H1 (cell line): ENCODE measurements at regions not wholly inside any gene's neighbourhood (a gene's known extent, or its start where the extent isn't known, plus 50 kb on each side); places are given as distances from the start of the nearest gene placed in this dataset.

ENCODE experiments used
- CTCF ChIA-PET: fragments of 300-600 bp; sonication (Branson Sonifier 250); formaldehyde crosslinking; loops from one replicate; lab custom pipeline; 2021; ENCODE audit not compliant: partially characterized antibody; lab: Charles Lee
- POLR2A ChIA-PET: fragments of 300-600 bp; sonication (Branson Sonifier 250); formaldehyde crosslinking; loops from one replicate; lab custom pipeline; 2021; ENCODE audit warnings: inconsistent platforms; ENCODE audit not compliant: partially characterized antibody; lab: Charles Lee
- DNase-seq, 2 experiments: peaks; one replicate each; pipeline versions ENCODE4 v3.0.0 to v3.0.0-alpha.2; 2010 to 2022; ENCODE audit warnings: low spot score in 2 of 2, low read depth in 1 of 2, mixed read lengths in 1 of 2
- FAIRE-seq: peaks from 2 replicates; lab custom pipeline; 2011; peaks lifted over from hg19 to GRCh38; lab: Jason Lieb, UNC
- H2AFZ ChIP-seq: 2 replicates; pipeline ENCODE4 v1.8.1; 2012; ENCODE audit warnings: low read length, inconsistent platforms
- H2AK5ac ChIP-seq: 2 replicates; pipeline ENCODE4 v1.6.1; 2013; ENCODE audit warnings: low read depth, low read length
- H2BK120ac ChIP-seq: replicated peaks from 2 replicates; pipeline ENCODE3; 2013; ENCODE audit warnings: low read depth, low read length, inconsistent platforms
- H2BK12ac ChIP-seq: 2 replicates; pipeline ENCODE4 v1.6.1; 2013; ENCODE audit warnings: low read depth, low read length
- H2BK15ac ChIP-seq: 2 replicates; pipeline ENCODE4 v1.6.1; 2013; ENCODE audit warnings: low read length
- H2BK20ac ChIP-seq: 2 replicates; pipeline ENCODE4 v1.6.1; 2013; ENCODE audit warnings: low read length
- H2BK5ac ChIP-seq: 2 replicates; pipeline ENCODE4 v1.6.1; 2013; ENCODE audit warnings: low read depth, low read length
- H3K14ac ChIP-seq: 2 replicates; pipeline ENCODE4 v1.6.1; 2013; ENCODE audit warnings: inconsistent platforms; ENCODE audit not compliant: insufficient read length
- H3K18ac ChIP-seq: 2 replicates; pipeline ENCODE4 v1.6.1; 2013; ENCODE audit warnings: low read length; ENCODE audit errors: extremely low read depth
- H3K23ac ChIP-seq: 2 replicates; pipeline ENCODE4 v1.6.1; 2013; ENCODE audit warnings: inconsistent platforms; ENCODE audit not compliant: insufficient read length
- H3K23me2 ChIP-seq: 2 replicates; pipeline ENCODE4 v1.6.1; 2013; ENCODE audit warnings: low read depth, low read length
- H3K27ac ChIP-seq: 2 replicates; pipeline ENCODE4 v1.6.1; 2011; ENCODE audit warnings: low read depth, low read length, inconsistent platforms
- H3K27me3 ChIP-seq, 4 experiments: replicated peaks in 1 of 4; 1 replicate in 1 of 4; 2 replicates in 3 of 4; pipeline versions ENCODE4 v1.6.1 to v1.8.1; 2011 to 2013; ENCODE audit warnings: low read length in 3 of 4, mild to moderate bottlenecking in 3 of 4, inconsistent platforms in 2 of 4, mixed read lengths in 2 of 4, moderate library complexity in 1 of 4; ENCODE audit not compliant: control insufficient read depth in 3 of 4, insufficient read depth in 3 of 4; ENCODE audit errors: extremely low read depth in 1 of 4
- H3K36me3 ChIP-seq, 4 experiments: 2 replicates each; pipeline versions ENCODE4 v1.6.1 to v1.8.1; 2011 to 2013; ENCODE audit warnings: mild to moderate bottlenecking in 4 of 4, low read length in 3 of 4, moderate library complexity in 2 of 4, control low read depth in 1 of 4, inconsistent platforms in 1 of 4; ENCODE audit not compliant: insufficient read depth in 4 of 4, control insufficient read depth in 2 of 4
- H3K4ac ChIP-seq: replicated peaks from 2 replicates; pipeline ENCODE3; 2013; ENCODE audit warnings: low read length, low read depth, mixed read lengths, inconsistent platforms; ENCODE audit not compliant: insufficient read length
- H3K4me1 ChIP-seq, 4 experiments: replicated peaks in 1 of 4; 1 replicate in 1 of 4; 2 replicates in 3 of 4; pipeline versions ENCODE4 v1.6.1 to v1.8.1; 2011 to 2013; ENCODE audit warnings: low read length in 3 of 4, inconsistent platforms in 2 of 4, mixed read lengths in 1 of 4; ENCODE audit not compliant: insufficient read depth in 4 of 4, control insufficient read depth in 3 of 4
- H3K4me2 ChIP-seq, 2 experiments: 2 replicates each; pipeline versions ENCODE4 v1.6.1 to v1.8.1; 2011 to 2013; ENCODE audit warnings: low read depth in 2 of 2, low read length in 2 of 2, control low read depth in 1 of 2, inconsistent platforms in 1 of 2, mild to moderate bottlenecking in 1 of 2; ENCODE audit not compliant: insufficient read depth in 1 of 2
- H3K4me3 ChIP-seq, 4 experiments: fragments of 200-600, 300-600 bp in 1 of 4; sonication (generic), shearing (Covaris generic), sonication (Bioruptor Twin) in 1 of 4; 2 replicates each; pipeline versions ENCODE4 v1.5.1 to v1.8.1; 2011 to 2016; ENCODE audit warnings: low read length in 4 of 4, low read depth in 3 of 4, control low read depth in 2 of 4, inconsistent platforms in 2 of 4, mild to moderate bottlenecking in 2 of 4, mixed read lengths in 1 of 4, moderate library complexity in 1 of 4; ENCODE audit not compliant: insufficient read depth in 2 of 4; ENCODE audit errors: extremely low read depth in 1 of 4
- H3K56ac ChIP-seq: replicated peaks from 2 replicates; pipeline ENCODE3; 2013; ENCODE audit warnings: low read depth, mild to moderate bottlenecking, mixed read lengths, low read length, inconsistent platforms; ENCODE audit not compliant: insufficient read length
- H3K79me1 ChIP-seq: 2 replicates; pipeline ENCODE4 v1.6.1; 2013; ENCODE audit warnings: low read depth, low read length, control low read depth
- H3K79me2 ChIP-seq, 2 experiments: 2 replicates each; pipeline versions ENCODE4 v1.6.1 to v1.8.1; 2012 to 2013; ENCODE audit warnings: low read length in 2 of 2, mild to moderate bottlenecking in 2 of 2, inconsistent platforms in 1 of 2; ENCODE audit not compliant: insufficient read depth in 2 of 2, control insufficient read depth in 1 of 2
- H3K9ac ChIP-seq, 4 experiments: replicated peaks in 1 of 4; 1 replicate in 1 of 4; 2 replicates in 3 of 4; pipeline versions ENCODE4 v1.6.1 to v1.8.1; 2011 to 2013; ENCODE audit warnings: low read depth in 3 of 4, low read length in 3 of 4, control low read depth in 2 of 4, mild to moderate bottlenecking in 2 of 4, moderate library complexity in 2 of 4, inconsistent platforms in 1 of 4; ENCODE audit errors: extremely low read depth in 1 of 4
- H3K9me3 ChIP-seq, 2 experiments: 2 replicates each; pipeline versions ENCODE4 v1.6.1 to v1.8.1; 2012 to 2013; ENCODE audit warnings: mild to moderate bottlenecking in 2 of 2, moderate library complexity in 2 of 2, control low read depth in 1 of 2, inconsistent platforms in 1 of 2, low read depth in 1 of 2, low read length in 1 of 2, mixed read lengths in 1 of 2; ENCODE audit not compliant: insufficient read depth in 2 of 2
- H4K20me1 ChIP-seq, 2 experiments: replicated peaks in 1 of 2; 2 replicates each; pipeline versions ENCODE3 to v1.8.1; 2011 to 2013; ENCODE audit warnings: inconsistent platforms in 2 of 2, low read length in 2 of 2, mild to moderate bottlenecking in 1 of 2; ENCODE audit not compliant: insufficient read depth in 2 of 2, control insufficient read depth in 1 of 2
- H4K5ac ChIP-seq: 2 replicates; pipeline ENCODE4 v1.6.1; 2013; ENCODE audit warnings: low read length, low read depth, mixed read lengths, inconsistent platforms; ENCODE audit not compliant: insufficient read length
- H4K8ac ChIP-seq: 2 replicates; pipeline ENCODE4 v1.8.0; 2013; ENCODE audit warnings: mild to moderate bottlenecking, moderate library complexity, low read length, inconsistent platforms; ENCODE audit not compliant: insufficient read depth; ENCODE audit errors: extremely low read depth
- H4K91ac ChIP-seq: replicated peaks from 2 replicates; pipeline ENCODE3; 2013; ENCODE audit warnings: low read length, mixed read lengths, inconsistent platforms; ENCODE audit not compliant: insufficient read length
- CREB1 ChIP-seq: IDR thresholded peaks from 2 replicates; pipeline ENCODE4 v1.6.1; 2012; ENCODE audit warnings: inconsistent platforms
- WGBS, 2 experiments: shearing (Covaris generic) in 1 of 2; methylation state at CpG; one replicate each; pipeline versions ENCODE4 v1.1.6 to v1.1.7; 2013 to 2015; ENCODE audit warnings: low lambda C conversion rate in 2 of 2, mixed read lengths in 2 of 2, inconsistent platforms in 1 of 2, low coverage in 1 of 2, missing lambda C conversion rate in 1 of 2; ENCODE audit not compliant: insufficient replicate concordance in 2 of 2, insufficient coverage in 1 of 2, insufficient read length in 1 of 2; ENCODE audit errors: extremely low coverage in 1 of 2, missing lambda C conversion rate in 1 of 2; 5-methylcytosine and 5-hydroxymethylcytosine counted together

- FAIRE-seq (no peak), DNase-seq (no peak)
- POLR2A ChIA-PET: no interaction called here
Observed at GRCh38 chr2:166613226-166613625, 119.2 kb upstream of the SCN7A start.

More at GRCh38 chr2:166613226-166613625, 119.2 kb upstream of the SCN7A start:
- no peak overlapping the region for H3K56ac ChIP-seq
- H2BK12ac ChIP-seq: no peak overlapping the region
- H4K20me1 ChIP-seq: no peaks in the 10 kb centered on the region
- H3K27ac ChIP-seq: no peak overlapping the region
- H4K91ac ChIP-seq: no peak overlapping the region
- no peaks in the 10 kb centered on the region for H3K79me2 ChIP-seq
- no peak overlapping the region for H3K18ac ChIP-seq
- no peak overlapping the region for H3K4me2 ChIP-seq
- no peak overlapping the region for H2AK5ac ChIP-seq
- H2AFZ ChIP-seq: no peak overlapping the region
- H3K79me1 ChIP-seq: no peaks in the 10 kb centered on the region
- H3K4ac ChIP-seq: no peak overlapping the region
- peaks cover 0 to 10% (median 3%) of the 10 kb centered on the region in 4 experiments; a peak in 6 of 7 replicates for H3K4me1 ChIP-seq
- no peak overlapping the region for H2BK5ac ChIP-seq
- H3K14ac ChIP-seq: no peak overlapping the region
- no peak overlapping the region for H4K8ac ChIP-seq
- no peak overlapping the region for H3K23ac ChIP-seq
- H3K4me3 ChIP-seq: no peak overlapping the region
- H2BK120ac ChIP-seq: no peak overlapping the region
- no peak overlapping the region for H4K5ac ChIP-seq
- no peak overlapping the region for H2BK15ac ChIP-seq
- no peak overlapping the region for H2BK20ac ChIP-seq
- peaks cover 0 to 2% (median 0%) of the 10 kb centered on the region in 4 experiments; a peak in 1 of 7 replicates for H3K27me3 ChIP-seq
- no peak for TF ChIP-seq CREB1
- TF ChIP-seq, all 59 proteins: peak for 0
- Histone ChIP-seq H3K23me2 (no peaks in the 10 kb centered on the region), H3K9ac (no peak overlapping the region), H3K9me3 (no peaks in the 10 kb centered on the region), H3K36me3 (no peaks in the 10 kb centered on the region)
- CTCF ChIA-PET: no interaction called here
- 100% methylated on average over 1 of the region's 1 CpG; no CpG with 5 or more reads in 1 of the 2 experiments for WGBS, 2 experiments
